ENCODE measurements at regions not wholly inside any gene's neighbourhood (a gene's known extent, or its start where the extent isn't known, plus 50 kb on each side); places are given as distances from the start of the nearest gene placed in this dataset.

GRCh38 chr16:60200161-60200560 is 1466.0 kb upstream of the GOT2 start:
- H3K4me1 ChIP-seq: no peaks in the 10 kb centered on the region
- H3K36me3 ChIP-seq: no peaks in the 10 kb centered on the region
- H3K9me3 ChIP-seq: no peaks in the 10 kb centered on the region
- H3K27me3 ChIP-seq: no peaks in the 10 kb centered on the region
- no peak for DNase-seq
- no peak overlapping the region for H3K4me3 ChIP-seq (replicated peaks in 1 of 3)
- 31 to 49% methylated on average over 6 of the region's 6 CpGs for WGBS, 2 donors
- intact Hi-C loops (cut with DNase I): no loop called here
- H3K27ac ChIP-seq: no peak overlapping the region
- TF ChIP-seq POLR2A (IDR thresholded peaks at IDR 0.05) (no peak), CTCF (IDR thresholded peaks at IDR 0.05) (no peak)

- no peak overlapping the region for H3K4me3 ChIP-seq (replicated peaks in 1 of 3)
- H3K27me3 ChIP-seq: no peaks in the 10 kb centered on the region
- H3K4me1 ChIP-seq: no peaks in the 10 kb centered on the region
- H3K36me3 ChIP-seq: no peaks in the 10 kb centered on the region
- intact Hi-C loops (cut with DNase I): no loop called here
- no peak for DNase-seq
- WGBS, 2 donors: 16 to 29% methylated on average over 5 of the region's 5 CpGs
- no peak overlapping the region for H3K27ac ChIP-seq
- H3K9me3 ChIP-seq: no peaks in the 10 kb centered on the region
- TF ChIP-seq POLR2A (IDR thresholded peaks at IDR 0.05) (no peak), CTCF (IDR thresholded peaks at IDR 0.05) (no peak)
Observed at GRCh38 chr16:60199150-60199549, 1465.0 kb upstream of the GOT2 start.

- Histone ChIP-seq H3K9me3 (no peaks in the 10 kb centered on the region), H3K27me3 (no peaks in the 10 kb centered on the region), H3K4me1 (no peaks in the 10 kb centered on the region), H3K36me3 (no peaks in the 10 kb centered on the region), H3K27ac (no peak overlapping the region), H3K4me3 (replicated peaks in 1 of 3) (no peak overlapping the region)
- no peak for DNase-seq
- WGBS, 2 donors: 51 to 64% methylated on average over 2 of the region's 2 CpGs
- no peak for TF ChIP-seq POLR2A (IDR thresholded peaks at IDR 0.05)
- TF ChIP-seq CTCF (IDR thresholded peaks at IDR 0.05): no peak
- intact Hi-C loops (cut with DNase I): no loop called here
Observed at GRCh38 chr16:60181536-60181935, 1447.4 kb upstream of the GOT2 start.

GRCh38 chr16:60180609-60181008 is 1446.5 kb upstream of the GOT2 start:
- H3K36me3 ChIP-seq: no peaks in the 10 kb centered on the region
- TF ChIP-seq POLR2A (IDR thresholded peaks at IDR 0.05): no peak
- TF ChIP-seq CTCF (IDR thresholded peaks at IDR 0.05): no peak
- no peak overlapping the region for H3K27ac ChIP-seq
- intact Hi-C loops (cut with DNase I): no loop called here
- H3K9me3 ChIP-seq: no peaks in the 10 kb centered on the region
- H3K4me3 ChIP-seq (replicated peaks in 1 of 3): no peak overlapping the region
- no peak for DNase-seq
- WGBS, 2 donors: 63 to 77% methylated on average over 2 of the region's 2 CpGs
- no peaks in the 10 kb centered on the region for H3K27me3 ChIP-seq
- H3K4me1 ChIP-seq: no peaks in the 10 kb centered on the region

- no peak for DNase-seq
- 63 to 72% methylated on average over 3 of the region's 3 CpGs for WGBS, 2 donors
- intact Hi-C loops (cut with DNase I): no loop called here
- H3K36me3 ChIP-seq: no peaks in the 10 kb centered on the region
- no peaks in the 10 kb centered on the region for H3K27me3 ChIP-seq
- no peaks in the 10 kb centered on the region for H3K4me1 ChIP-seq
- no peak for TF ChIP-seq POLR2A (IDR thresholded peaks at IDR 0.05)
- no peak for TF ChIP-seq CTCF (IDR thresholded peaks at IDR 0.05)
- H3K4me3 ChIP-seq (replicated peaks in 1 of 3): no peak overlapping the region
- H3K9me3 ChIP-seq: no peaks in the 10 kb centered on the region
- no peak overlapping the region for H3K27ac ChIP-seq
Observed at GRCh38 chr16:60170196-60170595, 1436.1 kb upstream of the GOT2 start.
